Vagina (tissue), 2 donors: ENCODE measurements at regions not wholly inside any gene's neighbourhood (a gene's known extent, or its start where the extent isn't known, plus 50 kb on each side); places are given as distances from the start of the nearest gene placed in this dataset.

ENCODE experiments used
- DNase-seq, 2 donors: peaks; one replicate each; pipeline ENCODE4 v3.0.0-alpha.2; 2017; ENCODE audit errors: extremely low spot score in 2 of 2
- H3K27ac ChIP-seq: fragments of 200-600 bp; sonication (generic); one replicate; pipeline ENCODE4 v1.5.1; 2019
- H3K27me3 ChIP-seq: fragments of 200-600 bp; sonication (generic); one replicate; pipeline ENCODE4 v1.5.1; 2019
- H3K36me3 ChIP-seq, 2 donors: fragments of 200-600 bp; sonication (generic); one replicate each; pipeline ENCODE4 v1.5.1; 2017 to 2019
- H3K4me1 ChIP-seq: fragments of 200-600 bp; sonication (generic); one replicate; pipeline ENCODE4 v1.5.1; 2019
- H3K4me3 ChIP-seq, 2 donors: fragments of 200-600 bp; sonication (generic); 1 replicate in 1 of 2; 2 replicates in 1 of 2; pipeline ENCODE4 v1.5.1; 2016 to 2019
- H3K9me3 ChIP-seq: fragments of 200-600 bp; sonication (generic); one replicate; pipeline ENCODE4 v1.5.1; 2019
- CTCF ChIP-seq, 3 experiments: fragments of 450-650 bp in 2 of 3; fragments of 200-600 bp in 1 of 3; sonication (generic) in 1 of 3; IDR thresholded peaks; one replicate each; pipeline ENCODE4 v1.5.1; 2017 to 2019; ENCODE audit warnings: antibody characterized with exemption in 3 of 3, mild to moderate bottlenecking in 2 of 3, moderate library complexity in 2 of 3
- POLR2A ChIP-seq, 2 donors: fragments of 450-650 bp; IDR thresholded peaks; one replicate each; pipeline ENCODE4 v1.6.1; 2017; ENCODE audit warnings: antibody characterized with exemption in 2 of 2, mild to moderate bottlenecking in 2 of 2, moderate library complexity in 2 of 2
- POLR2AphosphoS5 ChIP-seq, 2 donors: sonication (generic); formaldehyde crosslinking; IDR thresholded peaks; one replicate each; pipeline ENCODE4 v1.9.0; 2017; ENCODE audit warnings: antibody characterized with exemption in 2 of 2, mild to moderate bottlenecking in 2 of 2, low read depth in 1 of 2; ENCODE audit not compliant: insufficient read depth in 1 of 2
- intact Hi-C: fragments of 100-400 bp; cut with DNase I; formaldehyde crosslinking; loops from one replicate; pipeline ENCODE4 v1.15.1; 2023

- Histone ChIP-seq H3K36me3 (no peaks in the 10 kb centered on the region), H3K9me3 (no peaks in the 10 kb centered on the region), H3K4me3 (no peak overlapping the region), H3K27me3 (no peaks in the 10 kb centered on the region), H3K4me1 (no peaks in the 10 kb centered on the region), H3K27ac (no peak overlapping the region)
- no peak for DNase-seq
- TF ChIP-seq CTCF (IDR thresholded peaks at IDR 0.05) (no peak), POLR2A (IDR thresholded peaks at IDR 0.05) (no peak), POLR2AphosphoS5 (IDR thresholded peaks at IDR 0.05; ENCODE audit: insufficient read depth in 1 of 2, low read depth in 1 of 2) (no peak)
- intact Hi-C loops: no loop called here
Measured at GRCh38 chr1:78318011-78318410, 172.8 kb upstream of the PTGFR start.

- no peak for DNase-seq
- TF ChIP-seq POLR2AphosphoS5 (IDR thresholded peaks at IDR 0.05; ENCODE audit: insufficient read depth in 1 of 2, low read depth in 1 of 2) (no peak), POLR2A (IDR thresholded peaks at IDR 0.05) (no peak), CTCF (IDR thresholded peaks at IDR 0.05) (no peak)
- no peak overlapping the region for H3K27ac ChIP-seq
- no peak overlapping the region for H3K4me3 ChIP-seq
- no peaks in the 10 kb centered on the region for H3K36me3 ChIP-seq
- intact Hi-C loops: no loop called here
- H3K4me1 ChIP-seq: no peaks in the 10 kb centered on the region
- no peaks in the 10 kb centered on the region for H3K9me3 ChIP-seq
- H3K27me3 ChIP-seq: no peaks in the 10 kb centered on the region
Measured at GRCh38 chr1:78319603-78320002, 171.2 kb upstream of the PTGFR start.

- Histone ChIP-seq H3K36me3 (no peaks in the 10 kb centered on the region), H3K4me3 (no peak overlapping the region), H3K27me3 (no peaks in the 10 kb centered on the region), H3K27ac (no peak overlapping the region), H3K4me1 (no peaks in the 10 kb centered on the region), H3K9me3 (no peaks in the 10 kb centered on the region)
- TF ChIP-seq CTCF (IDR thresholded peaks at IDR 0.05) (no peak), POLR2A (IDR thresholded peaks at IDR 0.05) (no peak), POLR2AphosphoS5 (IDR thresholded peaks at IDR 0.05; ENCODE audit: insufficient read depth in 1 of 2, low read depth in 1 of 2) (no peak)
- no peak for DNase-seq
- intact Hi-C loops: no loop called here
Measured at GRCh38 chr1:78322928-78323680, 167.7 kb upstream of the PTGFR start.

GRCh38 chr1:78325293-78325692, 165.5 kb upstream of the PTGFR start:
- TF ChIP-seq CTCF (IDR thresholded peaks at IDR 0.05): no peak
- TF ChIP-seq POLR2AphosphoS5 (IDR thresholded peaks at IDR 0.05; ENCODE audit: insufficient read depth in 1 of 2, low read depth in 1 of 2): no peak
- no peak for TF ChIP-seq POLR2A (IDR thresholded peaks at IDR 0.05)
- no peak for DNase-seq
- Histone ChIP-seq H3K9me3 (no peaks in the 10 kb centered on the region), H3K36me3 (no peaks in the 10 kb centered on the region), H3K27me3 (no peaks in the 10 kb centered on the region), H3K4me1 (no peaks in the 10 kb centered on the region), H3K27ac (no peak overlapping the region), H3K4me3 (no peak overlapping the region)
- intact Hi-C loops: no loop called here

- H3K9me3 ChIP-seq: no peaks in the 10 kb centered on the region
- no peaks in the 10 kb centered on the region for H3K36me3 ChIP-seq
- intact Hi-C loops: no loop called here
- H3K4me3 ChIP-seq: no peak overlapping the region
- TF ChIP-seq CTCF (IDR thresholded peaks at IDR 0.05): no peak
- TF ChIP-seq POLR2AphosphoS5 (IDR thresholded peaks at IDR 0.05; ENCODE audit: insufficient read depth in 1 of 2, low read depth in 1 of 2): no peak
- no peak for TF ChIP-seq POLR2A (IDR thresholded peaks at IDR 0.05)
- DNase-seq: no peak
- no peak overlapping the region for H3K27ac ChIP-seq
- H3K4me1 ChIP-seq: no peaks in the 10 kb centered on the region
- H3K27me3 ChIP-seq: no peaks in the 10 kb centered on the region
Measured at GRCh38 chr1:78329475-78329874, 161.3 kb upstream of the PTGFR start.
